Lower leg skin (tissue), 4 donors: ENCODE measurements at regions not wholly inside any gene's neighbourhood (a gene's known extent, or its start where the extent isn't known, plus 50 kb on each side); places are given as distances from the start of the nearest gene placed in this dataset.

Experiments
- DNase-seq, 2 donors: peaks; one replicate each; pipeline ENCODE4 v3.0.0-alpha.2; 2019; ENCODE audit warnings: low spot score in 2 of 2
- H3K4me3 ChIP-seq: fragments of 200-600 bp; sonication (generic); 2 replicates; pipeline ENCODE4 v1.5.1; 2017; ENCODE audit warnings: mild to moderate bottlenecking, low read depth; ENCODE audit not compliant: poor library complexity, severe bottlenecking
- CTCF ChIP-seq, 3 donors: fragments of 450-650 bp; IDR thresholded peaks; one replicate each; pipeline ENCODE4 v1.5.1; 2016; ENCODE audit warnings: antibody characterized with exemption in 3 of 3, mild to moderate bottlenecking in 3 of 3, moderate library complexity in 2 of 3
- POLR2A ChIP-seq, 2 donors: fragments of 450-650 bp; IDR thresholded peaks; one replicate each; pipeline ENCODE4 v1.6.1; 2016 to 2017; ENCODE audit warnings: antibody characterized with exemption in 2 of 2, mild to moderate bottlenecking in 1 of 2, moderate library complexity in 1 of 2
- WGBS, 2 donors: methylation state at CpG; one replicate each; pipeline ENCODE4 v1.1.5; 2018; 5-methylcytosine and 5-hydroxymethylcytosine counted together
- intact Hi-C: fragments of 100-400 bp; cut with DNase I; formaldehyde crosslinking; loops from one replicate; pipeline ENCODE4 v1.15.0; 2023; ENCODE audit warnings: low total_unique reads

GRCh38 chrX:69033936-69034335, 131.3 kb downstream of the PJA1 start:
- H3K4me3 ChIP-seq = no peak overlapping the region
- 64 to 91% methylated on average over 6 of the region's 6 CpGs for WGBS, 2 donors
- no peak for DNase-seq
- intact Hi-C loops = no loop called here
- TF ChIP-seq POLR2A (IDR thresholded peaks at IDR 0.05) (no peak), CTCF (IDR thresholded peaks at IDR 0.05) (no peak)

GRCh38 chrX:69032601-69033000, 132.7 kb downstream of the PJA1 start:
- WGBS, 2 donors = 75% methylated on average over 1 of the region's 1 CpG; no CpG with 5 or more reads in 1 of the 2 donors

GRCh38 chrX:69031971-69032391, 133.3 kb downstream of the PJA1 start:
- 55 to 69% methylated on average over 2 of the region's 2 CpGs for WGBS, 2 donors
- no peak for DNase-seq
- no peak overlapping the region for H3K4me3 ChIP-seq
- intact Hi-C loops = no loop called here
- no peak for TF ChIP-seq CTCF (IDR thresholded peaks at IDR 0.05)
- TF ChIP-seq POLR2A (IDR thresholded peaks at IDR 0.05) = no peak

More at GRCh38 chrX:69032601-69033000, 132.7 kb downstream of the PJA1 start:
- no peak overlapping the region for H3K4me3 ChIP-seq
- DNase-seq = no peak
- no peak for TF ChIP-seq POLR2A (IDR thresholded peaks at IDR 0.05)
- no peak for TF ChIP-seq CTCF (IDR thresholded peaks at IDR 0.05)
- intact Hi-C loops = no loop called here

GRCh38 chrX:69031181-69031580, 134.1 kb downstream of the PJA1 start:
- intact Hi-C loops = no loop called here
- WGBS, 2 donors = 69 to 100% methylated on average over 1 to 3 of the region's 3 CpGs

GRCh38 chrX:69029771-69030170, 135.5 kb downstream of the PJA1 start:
- TF ChIP-seq POLR2A (IDR thresholded peaks at IDR 0.05) = no peak
- no peak for TF ChIP-seq CTCF (IDR thresholded peaks at IDR 0.05)
- peak in 1 of 2 donors; percentile 63 for DNase-seq
- intact Hi-C loops = no loop called here
- no peak overlapping the region for H3K4me3 ChIP-seq
- 93 to 96% methylated on average over 7 of the region's 7 CpGs for WGBS, 2 donors

More at GRCh38 chrX:69031181-69031580, 134.1 kb downstream of the PJA1 start:
- TF ChIP-seq POLR2A (IDR thresholded peaks at IDR 0.05) (no peak), CTCF (IDR thresholded peaks at IDR 0.05) (no peak)
- DNase-seq = no peak
- H3K4me3 ChIP-seq = no peak overlapping the region

GRCh38 chrX:69028761-69029120, 136.5 kb downstream of the PJA1 start:
- peak in 1 of 2 donors; percentile 66 for DNase-seq
- whole genome bisulfite sequencing, 2 donors = 76 to 100% methylated on average over 1 of the region's 1 CpG
- no peak overlapping the region for H3K4me3 ChIP-seq
- no peak for TF ChIP-seq CTCF (IDR thresholded peaks at IDR 0.05)
- no peak for TF ChIP-seq POLR2A (IDR thresholded peaks at IDR 0.05)
- intact Hi-C loops = no loop called here
